RWPE2 (cell line): ENCODE measurements at regions not wholly inside any gene's neighbourhood (a gene's known extent, or its start where the extent isn't known, plus 50 kb on each side); places are given as distances from the start of the nearest gene placed in this dataset.

Experiments
- ATAC-seq: fragments of 200-7000 bp; cut with Tn5 transposase; 3 replicates; pipeline ENCODE4 v1.9.1; 2021; ENCODE audit warnings: low read depth
- DNase-seq: peaks from one replicate; pipeline ENCODE4 v3.0.0-alpha.2; 2020; ENCODE audit warnings: low spot score
- H3K27ac ChIP-seq: fragments of 450-650 bp; 2 replicates; pipeline ENCODE4 v1.5.1; 2017; ENCODE audit warnings: mild to moderate bottlenecking; ENCODE audit not compliant: poor library complexity, severe bottlenecking
- H3K27me3 ChIP-seq: fragments of 250-450 bp; sonication (Bioruptor Pico); 2 replicates; pipeline ENCODE4 v1.5.1; 2021; ENCODE audit warnings: mild to moderate bottlenecking, moderate library complexity; ENCODE audit not compliant: insufficient read depth, poor library complexity, severe bottlenecking
- H3K36me3 ChIP-seq: fragments of 250-450 bp; sonication (Bioruptor Pico); 2 replicates; pipeline ENCODE4 v1.5.1; 2020; ENCODE audit warnings: low read depth, mild to moderate bottlenecking, moderate library complexity
- H3K4me1 ChIP-seq: fragments of 250-450 bp; sonication (Bioruptor Pico); 2 replicates; pipeline ENCODE4 v1.5.1; 2021; ENCODE audit warnings: mild to moderate bottlenecking, moderate library complexity; ENCODE audit not compliant: insufficient read depth, poor library complexity, severe bottlenecking
- H3K4me3 ChIP-seq: fragments of 250-450 bp; sonication (Bioruptor Pico); 2 replicates; pipeline ENCODE4 v1.5.1; 2021; ENCODE audit warnings: mild to moderate bottlenecking, moderate library complexity; ENCODE audit not compliant: severe bottlenecking
- H3K9me3 ChIP-seq: fragments of 250-450 bp; sonication (Bioruptor Pico); 2 replicates; pipeline ENCODE4 v1.5.1; 2021; ENCODE audit warnings: mild to moderate bottlenecking, moderate library complexity; ENCODE audit not compliant: severe bottlenecking
- TF ChIP-seq, protein P1 (sequence below): fragments of 450-650 bp; IDR thresholded peaks from one replicate; pipeline ENCODE4 v1.5.1; 2017; ENCODE audit warnings: mild to moderate bottlenecking, moderate library complexity; ENCODE audit not compliant: poor library complexity, severe bottlenecking

GRCh38 chr3:23062982-23063381 is 140.1 kb upstream of the UBE2E2 start:
- ATAC-seq, result no peak
- DNase-seq, result no peak
- H3K27me3 ChIP-seq, result peaks cover 5% of the 10 kb centered on the region
- H3K4me3 ChIP-seq, result no peak overlapping the region
- H3K27ac ChIP-seq, result no peak overlapping the region
- H3K36me3 ChIP-seq, result no peaks in the 10 kb centered on the region
- no peaks in the 10 kb centered on the region for H3K4me1 ChIP-seq
- H3K9me3 ChIP-seq, result no peaks in the 10 kb centered on the region
- TF ChIP-seq, protein P1, sequence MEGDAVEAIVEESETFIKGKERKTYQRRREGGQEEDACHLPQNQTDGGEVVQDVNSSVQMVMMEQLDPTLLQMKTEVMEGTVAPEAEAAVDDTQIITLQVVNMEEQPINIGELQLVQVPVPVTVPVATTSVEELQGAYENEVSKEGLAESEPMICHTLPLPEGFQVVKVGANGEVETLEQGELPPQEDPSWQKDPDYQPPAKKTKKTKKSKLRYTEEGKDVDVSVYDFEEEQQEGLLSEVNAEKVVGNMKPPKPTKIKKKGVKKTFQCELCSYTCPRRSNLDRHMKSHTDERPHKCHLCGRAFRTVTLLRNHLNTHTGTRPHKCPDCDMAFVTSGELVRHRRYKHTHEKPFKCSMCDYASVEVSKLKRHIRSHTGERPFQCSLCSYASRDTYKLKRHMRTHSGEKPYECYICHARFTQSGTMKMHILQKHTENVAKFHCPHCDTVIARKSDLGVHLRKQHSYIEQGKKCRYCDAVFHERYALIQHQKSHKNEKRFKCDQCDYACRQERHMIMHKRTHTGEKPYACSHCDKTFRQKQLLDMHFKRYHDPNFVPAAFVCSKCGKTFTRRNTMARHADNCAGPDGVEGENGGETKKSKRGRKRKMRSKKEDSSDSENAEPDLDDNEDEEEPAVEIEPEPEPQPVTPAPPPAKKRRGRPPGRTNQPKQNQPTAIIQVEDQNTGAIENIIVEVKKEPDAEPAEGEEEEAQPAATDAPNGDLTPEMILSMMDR, result no peak

- no peaks in the 10 kb centered on the region for H3K27me3 ChIP-seq
- no peak overlapping the region for H3K4me3 ChIP-seq
- TF ChIP-seq, protein P1, result no peak
- ATAC-seq (no peak), DNase-seq (no peak)
- no peaks in the 10 kb centered on the region for H3K36me3 ChIP-seq
- no peaks in the 10 kb centered on the region for H3K4me1 ChIP-seq
- H3K9me3 ChIP-seq, result no peaks in the 10 kb centered on the region
- H3K27ac ChIP-seq, result no peak overlapping the region
Measured at GRCh38 chr3:23067116-23067515, 136.0 kb upstream of the UBE2E2 start.

DNA sequence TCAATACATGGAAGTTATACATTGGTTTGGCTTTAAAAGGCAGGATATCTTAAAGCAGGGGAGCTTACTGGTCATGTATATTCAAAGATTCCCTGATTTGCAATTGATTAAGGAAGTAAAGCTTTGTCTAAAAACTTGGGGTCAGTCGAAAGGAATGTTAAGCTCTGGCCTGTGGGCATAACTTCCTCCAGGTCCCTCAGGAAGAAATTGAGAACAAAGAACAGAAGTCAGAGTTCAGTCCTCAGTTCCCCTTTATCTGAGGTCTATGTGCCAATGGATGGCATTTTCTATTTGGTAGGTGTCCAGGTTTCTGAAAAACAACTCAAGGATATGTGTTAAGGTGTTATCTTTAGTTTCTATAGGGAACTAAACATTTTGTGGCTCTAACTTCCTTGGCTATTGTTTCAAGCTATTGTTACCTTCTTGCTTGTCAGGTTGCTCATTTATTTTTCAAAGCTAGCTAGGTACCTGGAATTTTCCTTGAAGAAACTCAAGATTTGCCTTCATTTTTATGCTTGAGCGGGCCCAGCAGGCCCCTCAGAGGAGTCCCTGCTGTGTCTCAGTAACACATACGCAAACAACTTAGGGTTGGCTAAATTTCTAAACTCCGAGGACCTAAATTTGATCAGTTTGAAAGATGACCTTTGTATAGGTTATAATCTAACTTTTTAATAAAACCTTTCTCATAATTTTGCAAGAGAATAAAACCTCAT is 135.0 kb upstream of the UBE2E2 start:
- Histone ChIP-seq H3K4me3 (no peak overlapping the region), H3K4me1 (no peaks in the 10 kb centered on the region), H3K9me3 (no peaks in the 10 kb centered on the region), H3K27ac (no peak overlapping the region), H3K27me3 (no peaks in the 10 kb centered on the region), H3K36me3 (no peaks in the 10 kb centered on the region)
- DNase-seq (no peak), ATAC-seq (no peak)
- TF ChIP-seq, protein P1, result no peak

- Histone ChIP-seq H3K27me3 (peaks cover 8% of the 10 kb centered on the region), H3K4me3 (no peak overlapping the region), H3K9me3 (no peaks in the 10 kb centered on the region), H3K27ac (no peak overlapping the region), H3K4me1 (no peaks in the 10 kb centered on the region), H3K36me3 (no peaks in the 10 kb centered on the region)
- DNase-seq (no peak), ATAC-seq (no peak)
- TF ChIP-seq, protein P1, result no peak
Measured at GRCh38 chr3:23071296-23071695, 131.8 kb upstream of the UBE2E2 start.

DNA sequence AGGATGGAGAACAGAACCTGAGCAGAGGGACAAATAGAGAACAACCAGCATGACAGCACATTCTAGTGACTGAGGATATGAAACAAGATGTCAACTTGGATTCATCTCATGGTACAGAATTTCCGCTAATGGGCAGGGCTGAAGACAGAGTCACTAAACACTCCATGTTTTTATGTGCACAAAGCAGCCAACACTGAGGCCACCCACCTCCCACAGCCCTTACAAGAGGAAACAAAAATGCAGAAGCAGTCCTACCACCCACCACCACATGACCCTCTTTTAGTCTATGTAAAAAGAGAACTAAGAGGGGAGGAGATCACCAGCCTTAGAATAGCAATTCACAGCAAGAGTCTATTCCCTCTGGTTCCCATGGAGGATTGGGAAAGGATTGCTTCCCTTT is 131.4 kb upstream of the UBE2E2 start:
- no peaks in the 10 kb centered on the region for H3K36me3 ChIP-seq
- ATAC-seq (no peak), DNase-seq (no peak)
- no peaks in the 10 kb centered on the region for H3K9me3 ChIP-seq
- TF ChIP-seq, protein P1, result no peak
- no peak overlapping the region for H3K27ac ChIP-seq
- no peaks in the 10 kb centered on the region for H3K4me1 ChIP-seq
- H3K4me3 ChIP-seq, result no peak overlapping the region
- H3K27me3 ChIP-seq, result peaks cover 8% of the 10 kb centered on the region
